Breast epithelium (tissue), 4 donors: ENCODE measurements at regions not wholly inside any gene's neighbourhood (a gene's known extent, or its start where the extent isn't known, plus 50 kb on each side); places are given as distances from the start of the nearest gene placed in this dataset.

Source experiments
- DNase-seq, 2 donors: peaks; one replicate each; pipeline ENCODE4 v3.0.0-alpha.2; 2019; ENCODE audit warnings: low spot score in 2 of 2
- H3K27ac ChIP-seq, 2 donors: fragments of 200-600 bp; sonication (generic) in 1 of 2; one replicate each; pipeline ENCODE4 v1.5.1; 2016 to 2019; ENCODE audit warnings: mild to moderate bottlenecking in 1 of 2
- H3K27me3 ChIP-seq, 2 donors: fragments of 200-600 bp; sonication (generic) in 1 of 2; one replicate each; pipeline versions ENCODE4 v1.5.1 to v1.6.0; 2017 to 2019; ENCODE audit warnings: control low read depth in 1 of 2, mild to moderate bottlenecking in 1 of 2
- H3K36me3 ChIP-seq: fragments of 200-600 bp; one replicate; pipeline ENCODE4 v1.5.1; 2019
- H3K4me1 ChIP-seq, 2 donors: fragments of 200-600 bp; sonication (generic); one replicate each; pipeline ENCODE4 v1.5.1; 2016 to 2019; ENCODE audit warnings: control low read depth in 1 of 2
- H3K4me3 ChIP-seq, 3 donors: fragments of 200-600 bp; sonication (generic); 1 replicate in 2 of 3; 2 replicates in 1 of 3; pipeline ENCODE4 v1.5.1; 2016 to 2019; ENCODE audit warnings: mild to moderate bottlenecking in 3 of 3, moderate library complexity in 2 of 3
- H3K9me3 ChIP-seq, 2 donors: fragments of 200-600 bp; sonication (generic) in 1 of 2; one replicate each; pipeline ENCODE4 v1.5.1; 2016 to 2019; ENCODE audit warnings: control low read depth in 1 of 2
- CTCF ChIP-seq, 3 donors: fragments of 450-650 bp; IDR thresholded peaks; one replicate each; pipeline ENCODE4 v1.5.1; 2016 to 2017; ENCODE audit warnings: antibody characterized with exemption in 3 of 3, mild to moderate bottlenecking in 3 of 3, moderate library complexity in 3 of 3
- POLR2A ChIP-seq: fragments of 450-650 bp; IDR thresholded peaks from one replicate; pipeline ENCODE4 v1.6.1; 2016; ENCODE audit warnings: antibody characterized with exemption, mild to moderate bottlenecking, moderate library complexity
- POLR2AphosphoS5 ChIP-seq, 3 donors: sonication (generic); formaldehyde crosslinking; IDR thresholded peaks; one replicate each; pipeline ENCODE4 v1.6.1; 2017; ENCODE audit warnings: antibody characterized with exemption in 3 of 3
- intact Hi-C: fragments of 100-400 bp; cut with DNase I; formaldehyde crosslinking; loops from one replicate; pipeline ENCODE4 v1.15.1; 2023; ENCODE audit warnings: low total_unique reads

DNA sequence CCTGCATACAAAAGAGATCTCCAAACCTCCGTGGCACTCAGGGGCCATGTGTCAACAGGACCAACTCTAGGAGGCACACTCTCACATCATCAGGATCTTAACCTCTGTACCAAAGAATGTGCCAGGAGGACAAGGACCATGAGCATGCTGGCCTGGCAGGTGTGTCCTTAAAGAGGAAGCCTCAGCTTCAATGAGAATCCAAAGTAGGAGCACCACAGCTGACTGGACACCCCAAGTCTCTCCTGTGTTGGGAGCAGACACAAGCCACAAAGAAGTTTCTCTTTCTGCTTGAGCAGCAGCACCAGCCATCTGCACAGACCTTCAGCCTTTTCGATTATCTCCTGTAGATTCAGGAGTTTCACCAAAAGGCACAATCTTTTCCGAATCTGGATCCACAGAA, 1734.5 kb downstream of the TP53TG3F start:
- Histone ChIP-seq H3K27me3 (no peaks in the 10 kb centered on the region), H3K4me3 (no peak overlapping the region), H3K4me1 (no peaks in the 10 kb centered on the region), H3K9me3 (peaks cover 3 to 26% of the 10 kb centered on the region in 2 donors), H3K36me3 (no peaks in the 10 kb centered on the region), H3K27ac (no peak overlapping the region)
- intact Hi-C loops, result loop anchor here (10.0 kb wide), 1 partner anchor 71 kb away; no protein-coding TSS in a partner anchor
- no peak for DNase-seq
- no peak for TF ChIP-seq CTCF (IDR thresholded peaks at IDR 0.05)
- TF ChIP-seq POLR2A, result no peak
- TF ChIP-seq POLR2AphosphoS5 (IDR thresholded peaks at IDR 0.05), result no peak

DNA sequence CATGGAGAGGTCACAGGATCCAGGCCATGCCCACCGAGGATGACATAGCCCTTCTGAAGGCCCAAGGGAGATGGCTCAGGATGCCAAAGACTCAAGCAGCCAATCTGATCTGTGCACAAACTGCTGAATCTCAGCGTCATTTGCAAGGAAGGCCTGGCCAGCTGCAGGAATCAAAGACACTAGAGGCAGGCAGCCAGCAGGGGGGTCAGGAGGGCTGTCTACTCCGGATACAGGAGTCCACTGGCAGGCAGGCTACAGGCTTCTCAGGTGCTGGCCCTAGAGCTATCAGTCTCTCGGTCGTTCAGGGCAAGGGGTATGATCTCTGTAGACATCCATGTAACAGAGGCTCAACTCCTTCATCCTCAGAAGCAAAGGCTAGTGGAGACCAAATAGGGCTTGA, 1735.3 kb downstream of the TP53TG3F start:
- H3K27me3 ChIP-seq, result no peaks in the 10 kb centered on the region
- no peaks in the 10 kb centered on the region for H3K36me3 ChIP-seq
- no peak for TF ChIP-seq CTCF (IDR thresholded peaks at IDR 0.05)
- TF ChIP-seq POLR2A, result no peak
- no peak for TF ChIP-seq POLR2AphosphoS5 (IDR thresholded peaks at IDR 0.05)
- DNase-seq, result no peak
- H3K9me3 ChIP-seq, result peaks cover 3 to 26% of the 10 kb centered on the region in 2 donors
- H3K27ac ChIP-seq, result no peak overlapping the region
- intact Hi-C loops, result loop anchor here (10.0 kb wide), 1 partner anchor 70 kb away; no protein-coding TSS in a partner anchor
- no peaks in the 10 kb centered on the region for H3K4me1 ChIP-seq
- no peak overlapping the region for H3K4me3 ChIP-seq

DNA sequence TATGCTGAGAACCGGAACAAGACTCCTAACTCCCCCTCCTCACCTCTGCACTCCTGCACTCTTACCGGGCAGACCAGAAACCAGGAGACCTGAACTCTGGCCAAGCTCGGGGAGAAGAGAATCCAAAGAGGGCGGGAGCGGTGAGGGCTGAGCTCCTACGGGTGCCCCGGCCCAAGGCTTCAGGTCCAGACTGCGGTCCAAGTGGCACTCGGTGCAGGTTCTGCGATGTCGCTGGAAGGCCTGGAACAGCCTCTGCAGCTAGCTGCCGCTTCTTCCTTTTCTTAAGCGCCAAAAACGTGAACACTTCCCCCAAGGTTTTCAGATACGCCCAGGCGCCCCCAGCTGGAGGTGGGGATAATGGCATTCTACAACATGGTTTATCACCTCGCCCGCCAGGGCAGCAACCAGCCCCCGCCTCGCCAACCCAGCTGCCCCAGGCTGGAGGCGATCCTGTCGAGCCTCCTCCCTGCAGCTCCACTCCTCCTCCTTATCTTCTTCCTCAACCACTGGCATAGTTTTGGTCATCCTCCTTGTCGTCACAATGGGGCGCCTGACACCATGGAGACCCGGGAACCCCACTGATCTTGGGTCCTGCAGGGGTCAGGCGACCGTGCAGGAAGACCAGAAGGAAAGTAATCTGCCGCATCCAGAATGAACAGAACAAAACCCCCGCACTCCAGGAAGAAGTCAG, 1735.9 kb downstream of the TP53TG3F start:
- Histone ChIP-seq H3K27ac (no peak overlapping the region), H3K4me1 (no peaks in the 10 kb centered on the region), H3K27me3 (no peaks in the 10 kb centered on the region), H3K9me3 (peaks cover 3 to 26% of the 10 kb centered on the region in 2 donors), H3K4me3 (no peak overlapping the region), H3K36me3 (no peaks in the 10 kb centered on the region)
- no peak for DNase-seq
- intact Hi-C loops, result loop anchor here (10.0 kb wide), 1 partner anchor 69 kb away; no protein-coding TSS in a partner anchor
- TF ChIP-seq CTCF (IDR thresholded peaks at IDR 0.05) (no peak), POLR2A (no peak), POLR2AphosphoS5 (IDR thresholded peaks at IDR 0.05) (no peak)

- H3K4me1 ChIP-seq, result no peaks in the 10 kb centered on the region
- DNase-seq, result no peak
- H3K27me3 ChIP-seq, result no peaks in the 10 kb centered on the region
- H3K9me3 ChIP-seq, result peaks cover 3 to 28% of the 10 kb centered on the region in 2 donors
- H3K27ac ChIP-seq, result no peak overlapping the region
- H3K4me3 ChIP-seq, result no peak overlapping the region
- no peak for TF ChIP-seq POLR2AphosphoS5 (IDR thresholded peaks at IDR 0.05)
- TF ChIP-seq CTCF (IDR thresholded peaks at IDR 0.05), result no peak
- no peak for TF ChIP-seq POLR2A
- no peaks in the 10 kb centered on the region for H3K36me3 ChIP-seq
- intact Hi-C loops, result loop anchor here (10.0 kb wide), 1 partner anchor 69 kb away; no protein-coding TSS in a partner anchor
Observed at GRCh38 chr16:35195864-35196216, 1736.4 kb downstream of the TP53TG3F start.

DNA sequence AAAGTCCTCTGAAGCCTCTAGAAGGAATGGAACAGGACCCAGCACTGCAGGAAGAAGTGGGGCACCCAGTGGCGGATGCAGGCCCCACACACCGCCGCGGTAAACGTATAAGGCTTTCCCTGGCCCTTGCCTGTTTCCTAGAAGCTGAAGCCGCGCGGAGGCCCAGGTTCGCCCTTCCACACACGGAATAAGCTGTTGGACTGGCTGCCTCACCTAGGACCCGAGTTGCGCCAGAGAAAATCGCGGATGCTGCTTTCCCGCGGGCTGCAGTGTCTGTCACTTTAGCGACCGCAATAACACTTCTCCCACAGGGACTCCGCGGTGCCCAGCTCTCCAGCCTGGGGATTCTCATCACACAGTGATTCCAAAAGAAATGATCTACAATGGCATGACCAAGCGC, 1736.9 kb downstream of the TP53TG3F start:
- H3K4me3 ChIP-seq, result no peak overlapping the region
- no peaks in the 10 kb centered on the region for H3K36me3 ChIP-seq
- H3K9me3 ChIP-seq, result peaks cover 3 to 32% of the 10 kb centered on the region in 2 donors
- H3K4me1 ChIP-seq, result no peaks in the 10 kb centered on the region
- no peak overlapping the region for H3K27ac ChIP-seq
- TF ChIP-seq CTCF (IDR thresholded peaks at IDR 0.05) (no peak), POLR2AphosphoS5 (IDR thresholded peaks at IDR 0.05) (no peak), POLR2A (no peak)
- no peaks in the 10 kb centered on the region for H3K27me3 ChIP-seq
- intact Hi-C loops, result loop anchor here (10.0 kb wide), 1 partner anchor 68 kb away; no protein-coding TSS in a partner anchor
- DNase-seq, result no peak
